HG03103 (cell line): ENCODE measurements at regions not wholly inside any gene's neighbourhood (a gene's known extent, or its start where the extent isn't known, plus 50 kb on each side); places are given as distances from the start of the nearest gene placed in this dataset.

Source experiments
- ATAC-seq: cut with Tn5 transposase; IDR thresholded peaks from one replicate; pipeline ENCODE4 v1.9.1; 2021; ENCODE audit warnings: low read depth; ENCODE audit not compliant: unreplicated experiment

- no peak for ATAC-seq
These were observed 541.7 kb downstream of the MBD2 start for GRCh38 chr18:53682796-53683195.

GRCh38 chr18:53677480-53677879, 547.0 kb downstream of the MBD2 start:
- no peak for ATAC-seq

GRCh38 chr18:53665701-53666100, 558.8 kb downstream of the MBD2 start:
- ATAC-seq, result no peak

- no peak for ATAC-seq
These were observed 559.9 kb downstream of the MBD2 start for GRCh38 chr18:53664575-53664974.

- no peak for ATAC-seq
These were observed 564.2 kb downstream of the MBD2 start for GRCh38 chr18:53660306-53660705.

- no peak for ATAC-seq
These were observed 567.2 kb downstream of the MBD2 start for GRCh38 chr18:53657257-53657656.

- no peak for ATAC-seq
These were observed 574.8 kb downstream of the MBD2 start for GRCh38 chr18:53649621-53650020.

- no peak for ATAC-seq
These were observed 579.5 kb downstream of the MBD2 start for GRCh38 chr18:53644799-53645471.

GRCh38 chr18:53639687-53640086, 584.8 kb downstream of the MBD2 start:
- ATAC-seq, result no peak

- no peak for ATAC-seq
These were observed 595.1 kb downstream of the MBD2 start for GRCh38 chr18:53629337-53629736.

- ATAC-seq, result no peak
These were observed 598.4 kb downstream of the MBD2 start for GRCh38 chr18:53625997-53626599.

- no peak for ATAC-seq
These were observed 613.5 kb downstream of the MBD2 start for GRCh38 chr18:53610957-53611356.

GRCh38 chr18:53606792-53607191, 617.7 kb downstream of the MBD2 start:
- no peak for ATAC-seq

- ATAC-seq, result no peak
These were observed 619.3 kb downstream of the MBD2 start for GRCh38 chr18:53605198-53605597.

GRCh38 chr18:53603276-53603675, 621.2 kb downstream of the MBD2 start:
- no peak for ATAC-seq

- no peak for ATAC-seq
These were observed 623.1 kb downstream of the MBD2 start for GRCh38 chr18:53601344-53601743.

GRCh38 chr18:53586923-53587322, 637.5 kb downstream of the MBD2 start:
- no peak for ATAC-seq
